GM19240 (cell line): ENCODE measurements at regions not wholly inside any gene's neighbourhood (a gene's known extent, or its start where the extent isn't known, plus 50 kb on each side); places are given as distances from the start of the nearest gene placed in this dataset.

ENCODE experiments used
- DNase-seq: peaks from one replicate; pipeline ENCODE4 v3.0.0; 2011; ENCODE audit warnings: low spot score; ENCODE audit not compliant: insufficient read length

DNA sequence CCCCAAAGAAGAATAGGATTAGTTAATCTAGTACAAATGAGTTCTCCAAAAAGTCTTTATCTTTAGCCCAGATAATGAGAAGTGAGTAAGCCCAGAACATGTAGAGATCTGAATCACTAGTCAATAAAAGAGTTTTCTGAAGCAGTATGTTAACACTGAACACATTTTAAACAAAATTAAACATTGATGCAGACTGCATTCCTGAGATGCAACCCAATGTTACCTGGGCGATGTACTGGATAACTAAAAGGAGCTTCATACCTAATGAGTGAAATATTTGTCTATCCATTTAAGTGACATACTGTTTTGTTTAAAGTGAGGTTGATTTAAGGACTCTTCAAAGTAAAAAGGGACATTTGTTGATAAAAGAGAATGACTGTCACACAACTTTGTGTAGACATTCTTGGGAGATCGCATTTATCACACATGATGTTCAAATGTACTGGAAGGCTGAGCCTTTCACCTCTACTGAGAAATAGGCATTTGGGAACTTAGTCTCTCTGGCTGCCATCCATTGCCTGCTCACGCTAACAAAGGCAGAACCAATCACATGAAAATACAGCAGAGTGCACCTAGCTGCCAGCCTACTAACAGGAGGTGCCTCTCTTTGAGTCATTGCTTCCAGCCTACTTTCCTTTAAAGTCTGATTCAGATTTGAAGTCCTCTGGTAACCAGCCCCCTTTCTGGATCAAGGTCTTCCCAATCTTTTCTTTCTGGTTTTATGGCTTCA is 287.7 kb downstream of the BTG1 start:
- no peak for DNase-seq

- no peak for DNase-seq
These were observed 290.9 kb downstream of the BTG1 start for GRCh38 chr12:91854725-91855124.

- no peak for DNase-seq
These were observed 292.1 kb downstream of the BTG1 start for GRCh38 chr12:91853350-91854127.

DNA sequence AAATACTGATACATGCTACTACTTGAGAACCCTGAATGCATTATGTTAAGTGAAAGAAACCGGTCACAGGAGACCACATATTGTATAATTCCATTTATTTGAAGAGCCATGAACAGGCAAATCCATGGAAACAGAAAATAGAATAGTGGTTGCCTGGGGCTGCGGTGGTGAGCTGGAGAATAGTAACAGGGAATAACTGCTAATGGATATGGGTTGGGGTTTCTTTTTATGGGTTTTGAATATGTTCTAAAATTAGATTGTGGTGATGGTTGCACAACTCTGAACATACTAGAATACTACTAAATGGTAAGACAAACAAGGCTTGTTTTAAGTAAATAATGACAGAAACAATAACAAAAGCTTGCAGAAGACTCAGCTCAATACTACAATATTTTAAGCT is 293.0 kb downstream of the BTG1 start:
- no peak for DNase-seq

- no peak for DNase-seq
These were observed 293.7 kb downstream of the BTG1 start for GRCh38 chr12:91851741-91852477.

GRCh38 chr12:91846466-91847055 is 299.1 kb downstream of the BTG1 start:
- no peak for DNase-seq

GRCh38 chr12:91845365-91845764 is 300.3 kb downstream of the BTG1 start:
- no peak for DNase-seq

GRCh38 chr12:91841822-91842221 is 303.8 kb downstream of the BTG1 start:
- no peak for DNase-seq

GRCh38 chr12:91836696-91837095 is 308.9 kb downstream of the BTG1 start:
- DNase-seq = no peak

- no peak for DNase-seq
These were observed 309.4 kb downstream of the BTG1 start for GRCh38 chr12:91836264-91836663.

DNA sequence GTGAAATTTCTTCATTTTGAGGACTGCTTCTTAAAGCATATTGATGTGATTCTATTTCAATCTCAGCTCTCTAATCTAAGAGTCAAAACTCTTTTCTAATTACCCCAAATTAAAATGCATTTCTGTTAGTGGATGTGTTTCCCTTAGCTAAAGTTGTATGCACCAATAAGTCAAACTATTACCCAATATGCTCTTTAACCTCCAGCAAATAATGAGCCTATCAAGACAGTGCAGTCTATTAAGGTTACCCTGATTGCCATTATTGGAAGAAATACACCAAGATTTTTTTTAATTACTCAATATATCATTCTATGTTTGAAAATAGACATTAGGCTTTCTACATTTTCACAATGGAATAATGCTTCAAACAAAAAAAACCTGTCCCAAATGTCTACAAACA is 310.0 kb downstream of the BTG1 start:
- DNase-seq = no peak

- DNase-seq = no peak
These were observed 311.8 kb downstream of the BTG1 start for GRCh38 chr12:91833780-91834359.

- no peak for DNase-seq
These were observed 319.6 kb downstream of the BTG1 start for GRCh38 chr12:91825999-91826398.

- no peak for DNase-seq
These were observed 320.7 kb downstream of the BTG1 start for GRCh38 chr12:91824991-91825390.

GRCh38 chr12:91819132-91819447 is 326.6 kb downstream of the BTG1 start:
- no peak for DNase-seq

GRCh38 chr12:91818227-91819131 is 327.2 kb downstream of the BTG1 start:
- DNase-seq = no peak

DNA sequence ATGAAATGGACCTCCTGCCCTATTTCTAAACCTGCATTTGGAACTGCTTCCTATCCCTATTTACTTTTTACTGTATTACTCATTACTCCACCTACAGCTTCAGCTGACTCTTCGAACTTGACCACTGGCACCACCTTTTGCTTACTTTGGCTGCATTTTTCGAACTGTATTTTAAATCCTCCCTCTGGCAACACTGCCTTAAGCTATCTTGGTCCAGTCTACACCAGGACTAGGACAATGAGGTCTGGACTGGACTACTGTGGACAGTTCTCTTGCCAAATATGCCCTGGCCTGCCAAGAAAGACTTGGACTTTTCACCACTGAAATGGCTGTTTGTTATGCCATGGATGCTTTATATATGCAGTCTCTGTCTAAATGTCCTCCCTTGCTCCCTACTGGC is 328.1 kb downstream of the BTG1 start:
- DNase-seq = no peak

GRCh38 chr12:91813701-91814100 is 331.9 kb downstream of the BTG1 start:
- DNase-seq = no peak

GRCh38 chr12:91811481-91812287 is 334.0 kb downstream of the BTG1 start:
- DNase-seq = no peak
